CD14-positive monocyte (primary cell): ENCODE measurements at regions not wholly inside any gene's neighbourhood (a gene's known extent, or its start where the extent isn't known, plus 50 kb on each side); places are given as distances from the start of the nearest gene placed in this dataset.

Experiments used
- DNase-seq, 3 donors: peaks; one replicate each; pipeline ENCODE4 v3.0.0-alpha.2; 2011 to 2022
- H2AFZ ChIP-seq: 2 replicates; pipeline ENCODE4 v1.6.0; 2012; ENCODE audit warnings: mild to moderate bottlenecking, low read depth, low read length, inconsistent platforms; ENCODE audit not compliant: insufficient read depth, poor library complexity, severe bottlenecking
- H3K27ac ChIP-seq, 2 donors: 1 replicate in 1 of 2; 2 replicates in 1 of 2; pipeline ENCODE4 v1.5.1; 2012 to 2013; ENCODE audit warnings: low read length in 2 of 2, control low read depth in 1 of 2, inconsistent platforms in 1 of 2, low read depth in 1 of 2, mild to moderate bottlenecking in 1 of 2
- H3K27me3 ChIP-seq, 2 donors: one replicate each; pipeline versions ENCODE4 v1.6.0 to v1.6.1; 2011 to 2013; ENCODE audit warnings: low read length in 2 of 2; ENCODE audit not compliant: control insufficient read depth in 2 of 2, insufficient read depth in 2 of 2
- H3K36me3 ChIP-seq, 2 donors: replicated peaks in 1 of 2; 1 replicate in 1 of 2; 2 replicates in 1 of 2; pipeline versions ENCODE4 v1.5.1 to v1.6.1; 2012 to 2013; ENCODE audit warnings: low read length in 2 of 2, control low read depth in 1 of 2, inconsistent platforms in 1 of 2, mild to moderate bottlenecking in 1 of 2; ENCODE audit not compliant: insufficient read depth in 2 of 2, control insufficient read depth in 1 of 2
- H3K4me1 ChIP-seq, 2 donors: 1 replicate in 1 of 2; 2 replicates in 1 of 2; pipeline versions ENCODE4 v1.5.1 to v1.6.1; 2012 to 2013; ENCODE audit warnings: low read length in 2 of 2, control low read depth in 1 of 2, inconsistent platforms in 1 of 2, mild to moderate bottlenecking in 1 of 2, moderate library complexity in 1 of 2; ENCODE audit not compliant: insufficient read depth in 2 of 2, control insufficient read depth in 1 of 2
- H3K4me2 ChIP-seq: replicated peaks from 2 replicates; pipeline ENCODE3; 2012; ENCODE audit warnings: low read length, moderate library complexity, mild to moderate bottlenecking; ENCODE audit not compliant: poor library complexity, severe bottlenecking; ENCODE audit errors: extremely low read depth
- H3K4me3 ChIP-seq, 3 experiments: fragments of 200-600 bp in 1 of 3; sonication (generic) in 1 of 3; replicated peaks in 1 of 3; 1 replicate in 2 of 3; 2 replicates in 1 of 3; pipeline ENCODE4 v1.5.1; 2011 to 2013; ENCODE audit warnings: low read length in 3 of 3, mild to moderate bottlenecking in 3 of 3, control low read depth in 2 of 3, low read depth in 2 of 3, inconsistent platforms in 1 of 3, moderate library complexity in 1 of 3
- H3K79me2 ChIP-seq: 2 replicates; pipeline ENCODE4 v1.6.0; 2012; ENCODE audit warnings: mild to moderate bottlenecking, control low read depth, inconsistent platforms, low read length, moderate library complexity; ENCODE audit not compliant: insufficient read depth
- H3K9ac ChIP-seq: 2 replicates; pipeline ENCODE4 v1.6.0; 2017; ENCODE audit warnings: low read length, mild to moderate bottlenecking; ENCODE audit not compliant: insufficient read depth, poor library complexity, severe bottlenecking
- H3K9me3 ChIP-seq, 2 donors: replicated peaks in 1 of 2; 1 replicate in 1 of 2; 2 replicates in 1 of 2; pipeline versions ENCODE4 v1.5.1 to v1.6.1; 2012 to 2013; ENCODE audit warnings: low read length in 2 of 2, control low read depth in 1 of 2; ENCODE audit not compliant: control insufficient read depth in 1 of 2, insufficient read depth in 1 of 2
- H4K20me1 ChIP-seq: 2 replicates; pipeline ENCODE4 v1.6.0; 2012; ENCODE audit warnings: mild to moderate bottlenecking, low read length, control low read depth, moderate library complexity; ENCODE audit not compliant: insufficient read depth
- H3K27ac Mint-ChIP-seq, 7 donors: one replicate each; pipeline ENCODE4 v1.8.0; 2020; ENCODE audit warnings: mild to moderate bottlenecking in 7 of 7, mixed read lengths in 7 of 7, moderate library complexity in 6 of 7, inconsistent platforms in 2 of 7
- H3K27me3 Mint-ChIP-seq, 3 donors: one replicate each; pipeline ENCODE4 v1.8.0; 2021 to 2022; ENCODE audit warnings: low read depth in 3 of 3, mild to moderate bottlenecking in 3 of 3, mixed read lengths in 3 of 3, moderate library complexity in 3 of 3, inconsistent platforms in 1 of 3
- H3K36me3 Mint-ChIP-seq, 2 donors: one replicate each; pipeline ENCODE4 v1.8.0; 2020; ENCODE audit warnings: mixed read lengths in 2 of 2, inconsistent platforms in 1 of 2, mild to moderate bottlenecking in 1 of 2
- H3K4me1 Mint-ChIP-seq: one replicate; pipeline ENCODE4 v1.8.0; 2020; ENCODE audit warnings: mild to moderate bottlenecking, mixed read lengths
- H3K4me3 Mint-ChIP-seq, 2 donors: one replicate each; pipeline ENCODE4 v1.8.0; 2020; ENCODE audit warnings: mild to moderate bottlenecking in 2 of 2, mixed read lengths in 2 of 2, moderate library complexity in 1 of 2
- H3K9me3 Mint-ChIP-seq, 7 donors: one replicate each; pipeline ENCODE4 v1.8.0; 2020 to 2022; ENCODE audit warnings: mixed read lengths in 7 of 7, mild to moderate bottlenecking in 6 of 7, moderate library complexity in 6 of 7, inconsistent platforms in 2 of 7
- WGBS: methylation state at CpG from one replicate; pipeline ENCODE4 v1.1.5; 2013; ENCODE audit warnings: missing lambda C conversion rate; ENCODE audit not compliant: insufficient coverage; 5-methylcytosine and 5-hydroxymethylcytosine counted together
- intact Hi-C, 2 donors: fragments of 100-400 bp; cut with micrococcal nuclease; formaldehyde crosslinking; loops; one replicate each; pipeline versions ENCODE4 v1.15.0 to v1.15.1; 2023
- TF ChIP-seq, protein P1 (sequence below): fragments of 200-600 bp; IDR thresholded peaks from one replicate; pipeline ENCODE4 v1.8.0; 2022; ENCODE audit warnings: antibody characterized with exemption, mild to moderate bottlenecking

DNA sequence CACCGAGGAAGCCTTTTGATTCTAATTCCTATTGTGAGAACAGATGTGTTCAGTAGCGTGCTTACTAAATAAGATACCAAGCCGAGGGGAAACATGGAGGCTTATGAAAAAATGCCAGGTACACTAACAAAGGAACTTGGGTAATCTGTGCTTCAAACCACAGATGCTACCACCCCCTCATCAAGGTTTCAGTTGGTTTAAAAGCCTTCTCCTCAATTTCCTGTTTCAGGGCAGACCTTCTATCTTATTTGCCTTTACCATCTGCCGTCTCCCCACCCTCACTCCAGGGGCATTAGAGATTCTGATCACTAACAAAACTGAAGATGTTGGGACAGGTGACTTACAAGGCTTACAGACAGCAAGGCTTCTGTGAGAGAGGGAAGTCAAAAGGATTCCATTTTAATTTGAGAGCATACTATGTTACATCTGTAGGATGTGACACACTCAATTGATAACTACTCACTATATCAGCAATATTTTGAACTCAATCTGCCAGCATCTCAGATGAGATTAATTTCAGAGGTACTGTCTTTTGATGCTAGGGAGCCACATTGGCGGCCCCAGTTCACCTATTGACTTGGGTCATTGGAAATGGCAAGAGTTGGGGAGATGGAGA, 60.6 kb upstream of the PLCL2 start:
- Histone ChIP-seq H3K36me3 (no peaks in the 10 kb centered on the region), H3K79me2 (no peaks in the 10 kb centered on the region), H3K9me3 (no peaks in the 10 kb centered on the region), H3K4me2 (no peak overlapping the region), H4K20me1 (no peaks in the 10 kb centered on the region), H3K27ac (no peak overlapping the region), H3K4me3 (no peak overlapping the region), H3K4me1 (no peaks in the 10 kb centered on the region), H3K27me3 (no peaks in the 10 kb centered on the region), H2AFZ (no peak overlapping the region), H3K9ac (no peak overlapping the region)
- peaks cover 5% of the 10 kb centered on the region for H3K4me1 Mint-ChIP-seq
- WGBS, result 40% methylated on average over 2 of the region's 5 CpGs
- no peaks in the 10 kb centered on the region for H3K36me3 Mint-ChIP-seq
- no peak overlapping the region for H3K4me3 Mint-ChIP-seq
- peaks cover 0 to 5% (median 2%) of the 10 kb centered on the region in 3 donors for H3K27me3 Mint-ChIP-seq
- peaks cover 0 to under 1% (median 0%) of the 10 kb centered on the region in 7 donors for H3K9me3 Mint-ChIP-seq
- DNase-seq, result no peak
- H3K27ac Mint-ChIP-seq, result no peak overlapping the region
- intact Hi-C loops, result no loop called here
- TF ChIP-seq, protein P1, sequence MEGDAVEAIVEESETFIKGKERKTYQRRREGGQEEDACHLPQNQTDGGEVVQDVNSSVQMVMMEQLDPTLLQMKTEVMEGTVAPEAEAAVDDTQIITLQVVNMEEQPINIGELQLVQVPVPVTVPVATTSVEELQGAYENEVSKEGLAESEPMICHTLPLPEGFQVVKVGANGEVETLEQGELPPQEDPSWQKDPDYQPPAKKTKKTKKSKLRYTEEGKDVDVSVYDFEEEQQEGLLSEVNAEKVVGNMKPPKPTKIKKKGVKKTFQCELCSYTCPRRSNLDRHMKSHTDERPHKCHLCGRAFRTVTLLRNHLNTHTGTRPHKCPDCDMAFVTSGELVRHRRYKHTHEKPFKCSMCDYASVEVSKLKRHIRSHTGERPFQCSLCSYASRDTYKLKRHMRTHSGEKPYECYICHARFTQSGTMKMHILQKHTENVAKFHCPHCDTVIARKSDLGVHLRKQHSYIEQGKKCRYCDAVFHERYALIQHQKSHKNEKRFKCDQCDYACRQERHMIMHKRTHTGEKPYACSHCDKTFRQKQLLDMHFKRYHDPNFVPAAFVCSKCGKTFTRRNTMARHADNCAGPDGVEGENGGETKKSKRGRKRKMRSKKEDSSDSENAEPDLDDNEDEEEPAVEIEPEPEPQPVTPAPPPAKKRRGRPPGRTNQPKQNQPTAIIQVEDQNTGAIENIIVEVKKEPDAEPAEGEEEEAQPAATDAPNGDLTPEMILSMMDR, result no peak

DNA sequence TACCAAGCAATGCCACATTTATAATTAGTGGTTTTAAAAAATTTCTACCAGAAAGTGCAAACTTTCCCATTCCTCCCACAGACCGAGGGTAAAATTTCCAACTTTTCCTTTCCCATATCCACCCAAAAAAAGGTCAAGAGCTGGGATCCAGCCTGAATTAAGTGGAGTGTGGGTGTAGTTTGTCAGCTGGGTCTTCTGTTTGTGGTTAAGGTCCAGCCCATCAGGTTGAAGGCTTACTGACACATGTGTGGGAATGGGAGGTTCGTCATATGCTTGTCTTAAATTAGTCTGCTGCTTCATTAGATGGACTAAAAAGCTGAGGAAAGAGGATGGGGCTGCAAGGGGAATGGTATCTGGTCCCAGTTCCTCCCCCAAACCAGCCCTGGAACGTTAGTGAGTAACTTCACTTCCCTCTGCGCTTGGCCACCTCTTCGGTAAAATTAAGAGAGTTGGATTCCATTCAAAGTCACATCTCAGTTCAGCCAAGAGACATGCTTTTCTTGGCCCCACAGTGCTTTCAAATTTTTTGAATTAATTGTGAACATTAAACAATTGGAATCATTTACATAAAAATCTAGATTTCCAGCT, 59.0 kb upstream of the PLCL2 start:
- TF ChIP-seq, protein P1, result no peak
- H3K27ac ChIP-seq, result no peak overlapping the region
- no peaks in the 10 kb centered on the region for H3K9me3 Mint-ChIP-seq
- H3K27me3 Mint-ChIP-seq, result peaks cover 0 to 5% (median 2%) of the 10 kb centered on the region in 3 donors
- H3K4me1 Mint-ChIP-seq, result peaks cover 5% of the 10 kb centered on the region
- no peaks in the 10 kb centered on the region for H3K36me3 ChIP-seq
- H3K27ac Mint-ChIP-seq, result no peak overlapping the region
- no peaks in the 10 kb centered on the region for H4K20me1 ChIP-seq
- no peak overlapping the region for H2AFZ ChIP-seq
- 40% methylated on average over 1 of the region's 5 CpGs for WGBS
- no peaks in the 10 kb centered on the region for H3K9me3 ChIP-seq
- no peaks in the 10 kb centered on the region for H3K4me1 ChIP-seq
- no peaks in the 10 kb centered on the region for H3K79me2 ChIP-seq
- H3K4me3 Mint-ChIP-seq, result no peak overlapping the region
- no peak for DNase-seq
- intact Hi-C loops, result no loop called here
- no peak overlapping the region for H3K4me3 ChIP-seq
- H3K36me3 Mint-ChIP-seq, result no peaks in the 10 kb centered on the region
- no peak overlapping the region for H3K4me2 ChIP-seq
- no peak overlapping the region for H3K9ac ChIP-seq
- H3K27me3 ChIP-seq, result no peaks in the 10 kb centered on the region
